ENCODE measurements at regions not wholly inside any gene's neighbourhood (a gene's known extent, or its start where the extent isn't known, plus 50 kb on each side); places are given as distances from the start of the nearest gene placed in this dataset.
A peak's percentile ranks its signal among the peaks of the same experiment; 100 is the strongest.

DNA sequence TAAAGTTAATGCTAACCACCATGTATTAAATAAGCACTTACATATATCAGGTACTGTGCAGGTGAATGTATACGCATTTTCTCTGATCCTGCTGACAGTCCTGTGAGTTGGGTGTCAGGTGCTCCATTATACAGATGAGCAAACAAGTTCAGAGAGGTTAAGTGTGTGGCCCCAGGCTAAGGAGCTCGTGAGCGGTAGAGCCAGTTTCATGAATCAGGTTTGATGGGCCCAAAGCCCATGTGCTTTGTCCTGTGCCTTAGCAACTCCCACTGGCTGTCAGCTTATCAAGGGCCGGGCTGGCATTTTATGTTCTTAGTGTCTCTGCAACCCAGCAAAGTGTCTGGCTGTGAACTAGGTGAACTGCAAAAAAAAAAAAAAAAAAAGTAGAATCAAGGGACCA is 701.2 kb upstream of the TBX3 start:
- Histone ChIP-seq H3K36me3 (ENCODE audit: low read depth) (no peaks in the 10 kb centered on the region), H2AFZ (no peak overlapping the region), H3K4me2 (ENCODE audit: unreplicated experiment) (no peak overlapping the region), H3K9ac (no peak overlapping the region), H4K20me1 (ENCODE audit: insufficient read depth) (no peaks in the 10 kb centered on the region), H3K27ac (no peak overlapping the region), H3K9me2 (ENCODE audit: insufficient read depth) (no peaks in the 10 kb centered on the region), H3K4me1 (ENCODE audit: insufficient read depth) (no peaks in the 10 kb centered on the region), H3K4me3 (no peak overlapping the region), H3K27me3 (replicated peaks; ENCODE audit: insufficient read depth) (no peaks in the 10 kb centered on the region), H3F3A (ENCODE audit: insufficient read depth) (no peaks in the 10 kb centered on the region), H3K9me3 (ENCODE audit: low read depth) (no peaks in the 10 kb centered on the region), H3K79me2 (ENCODE audit: insufficient read depth) (no peaks in the 10 kb centered on the region)
- 97% methylated on average over 4 of the region's 4 CpGs for WGBS, 2 experiments (ENCODE audit: low coverage in 1 of 2, low lambda C conversion rate in 2 of 2, missing lambda C conversion rate in 2 of 2)
- TF ChIP-seq EZH2phosphoT487 (IDR thresholded peaks at IDR 0.05; ENCODE audit: insufficient read depth, low read depth) (no peak), EZH2 (IDR thresholded peaks at IDR 0.05; ENCODE audit: insufficient read depth, poor library complexity, severe bottlenecking) (no peak)
- DNase-seq: no peak
- in situ Hi-C loops (cut with MboI): no loop called here

DNA sequence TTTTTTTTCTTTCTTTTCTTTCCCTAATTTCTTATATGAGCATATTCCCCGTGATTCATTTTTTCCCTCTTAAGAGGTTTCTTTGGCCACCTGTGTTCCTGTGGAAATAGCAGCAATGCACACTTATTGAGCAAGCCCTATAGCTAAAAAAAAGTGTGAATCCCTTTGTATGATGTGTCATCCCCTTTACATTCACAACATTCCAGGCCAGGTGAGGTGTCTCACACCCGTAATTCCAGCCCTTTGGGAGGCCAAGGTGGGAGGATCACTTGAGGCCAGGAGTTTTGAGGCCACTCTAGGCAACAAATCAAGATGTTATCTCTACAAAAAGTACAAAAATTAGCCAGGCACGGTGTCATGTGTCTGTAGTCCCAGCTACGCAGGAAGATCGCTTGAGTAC is 700.4 kb upstream of the TBX3 start:
- no peak for TF ChIP-seq EZH2phosphoT487 (IDR thresholded peaks at IDR 0.05; ENCODE audit: insufficient read depth, low read depth)
- no peak for TF ChIP-seq EZH2 (IDR thresholded peaks at IDR 0.05; ENCODE audit: insufficient read depth, poor library complexity, severe bottlenecking)
- no peak overlapping the region for H3K4me3 ChIP-seq
- no peak overlapping the region for H2AFZ ChIP-seq
- H3K4me1 ChIP-seq (ENCODE audit: insufficient read depth): no peaks in the 10 kb centered on the region
- H3F3A ChIP-seq (ENCODE audit: insufficient read depth): no peaks in the 10 kb centered on the region
- H4K20me1 ChIP-seq (ENCODE audit: insufficient read depth): no peaks in the 10 kb centered on the region
- no peaks in the 10 kb centered on the region for H3K79me2 ChIP-seq (ENCODE audit: insufficient read depth)
- H3K9ac ChIP-seq: no peak overlapping the region
- in situ Hi-C loops (cut with MboI): no loop called here
- H3K27me3 ChIP-seq (replicated peaks; ENCODE audit: insufficient read depth): no peaks in the 10 kb centered on the region
- DNase-seq: no peak
- no peaks in the 10 kb centered on the region for H3K9me2 ChIP-seq (ENCODE audit: insufficient read depth)
- H3K9me3 ChIP-seq (ENCODE audit: low read depth): no peaks in the 10 kb centered on the region
- no peak overlapping the region for H3K27ac ChIP-seq
- H3K4me2 ChIP-seq (ENCODE audit: unreplicated experiment): no peak overlapping the region
- WGBS, 2 experiments (ENCODE audit: low coverage in 1 of 2, low lambda C conversion rate in 2 of 2, missing lambda C conversion rate in 2 of 2): 94% methylated on average over 5 of the region's 5 CpGs
- no peaks in the 10 kb centered on the region for H3K36me3 ChIP-seq (ENCODE audit: low read depth)

DNA sequence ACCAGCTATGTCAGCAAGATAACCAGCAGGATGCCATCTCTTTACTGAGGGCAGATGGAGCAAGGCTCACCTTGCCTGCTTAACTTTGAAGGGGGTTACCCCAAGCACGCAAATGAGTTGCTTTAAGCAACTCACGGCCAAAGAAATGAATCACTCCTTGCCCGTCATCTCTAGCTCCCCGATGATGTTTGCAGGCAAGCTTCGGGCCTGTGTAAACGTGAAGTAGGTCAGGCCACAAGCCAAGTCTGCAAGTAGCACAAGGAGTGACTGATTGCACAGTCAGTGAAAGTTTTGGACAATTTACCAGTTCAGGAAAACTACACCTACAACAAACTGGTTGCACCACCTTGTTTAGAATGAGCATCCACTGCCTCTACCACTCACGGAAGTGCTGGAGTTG is 699.7 kb upstream of the TBX3 start:
- no peaks in the 10 kb centered on the region for H3F3A ChIP-seq (ENCODE audit: insufficient read depth)
- H3K9me2 ChIP-seq (ENCODE audit: insufficient read depth): no peaks in the 10 kb centered on the region
- WGBS, 2 experiments (ENCODE audit: low coverage in 1 of 2, low lambda C conversion rate in 2 of 2, missing lambda C conversion rate in 2 of 2): 34 to 43% methylated on average over 7 of the region's 7 CpGs
- H3K9me3 ChIP-seq (ENCODE audit: low read depth): no peaks in the 10 kb centered on the region
- in situ Hi-C loops (cut with MboI): no loop called here
- no peaks in the 10 kb centered on the region for H3K79me2 ChIP-seq (ENCODE audit: insufficient read depth)
- no peaks in the 10 kb centered on the region for H3K27me3 ChIP-seq (replicated peaks; ENCODE audit: insufficient read depth)
- H3K9ac ChIP-seq: no peak overlapping the region
- H3K4me1 ChIP-seq (ENCODE audit: insufficient read depth): no peaks in the 10 kb centered on the region
- no peak overlapping the region for H2AFZ ChIP-seq
- no peaks in the 10 kb centered on the region for H3K36me3 ChIP-seq (ENCODE audit: low read depth)
- TF ChIP-seq EZH2 (IDR thresholded peaks at IDR 0.05; ENCODE audit: insufficient read depth, poor library complexity, severe bottlenecking) (no peak), EZH2phosphoT487 (IDR thresholded peaks at IDR 0.05; ENCODE audit: insufficient read depth, low read depth) (no peak)
- no peak overlapping the region for H3K27ac ChIP-seq
- H3K4me2 ChIP-seq (ENCODE audit: unreplicated experiment): no peak overlapping the region
- no peaks in the 10 kb centered on the region for H4K20me1 ChIP-seq (ENCODE audit: insufficient read depth)
- peak; percentile 82 for DNase-seq
- H3K4me3 ChIP-seq: no peak overlapping the region

- Histone ChIP-seq H3K79me2 (ENCODE audit: insufficient read depth) (no peaks in the 10 kb centered on the region), H2AFZ (no peak overlapping the region), H3K27ac (no peak overlapping the region), H3K9me3 (ENCODE audit: low read depth) (no peaks in the 10 kb centered on the region), H3K27me3 (replicated peaks; ENCODE audit: insufficient read depth) (no peaks in the 10 kb centered on the region), H3K9ac (no peak overlapping the region), H3K4me1 (ENCODE audit: insufficient read depth) (no peaks in the 10 kb centered on the region), H3K9me2 (ENCODE audit: insufficient read depth) (no peaks in the 10 kb centered on the region), H3K4me3 (no peak overlapping the region), H4K20me1 (ENCODE audit: insufficient read depth) (no peaks in the 10 kb centered on the region), H3K4me2 (ENCODE audit: unreplicated experiment) (no peak overlapping the region), H3F3A (ENCODE audit: insufficient read depth) (no peaks in the 10 kb centered on the region), H3K36me3 (ENCODE audit: low read depth) (no peaks in the 10 kb centered on the region)
- 79 to 84% methylated on average over 5 of the region's 5 CpGs for WGBS, 2 experiments (ENCODE audit: low coverage in 1 of 2, low lambda C conversion rate in 2 of 2, missing lambda C conversion rate in 2 of 2)
- no peak for DNase-seq
- no peak for TF ChIP-seq EZH2phosphoT487 (IDR thresholded peaks at IDR 0.05; ENCODE audit: insufficient read depth, low read depth)
- no peak for TF ChIP-seq EZH2 (IDR thresholded peaks at IDR 0.05; ENCODE audit: insufficient read depth, poor library complexity, severe bottlenecking)
- in situ Hi-C loops (cut with MboI): no loop called here
Measured at GRCh38 chr12:115382681-115383080, 698.7 kb upstream of the TBX3 start.

DNA sequence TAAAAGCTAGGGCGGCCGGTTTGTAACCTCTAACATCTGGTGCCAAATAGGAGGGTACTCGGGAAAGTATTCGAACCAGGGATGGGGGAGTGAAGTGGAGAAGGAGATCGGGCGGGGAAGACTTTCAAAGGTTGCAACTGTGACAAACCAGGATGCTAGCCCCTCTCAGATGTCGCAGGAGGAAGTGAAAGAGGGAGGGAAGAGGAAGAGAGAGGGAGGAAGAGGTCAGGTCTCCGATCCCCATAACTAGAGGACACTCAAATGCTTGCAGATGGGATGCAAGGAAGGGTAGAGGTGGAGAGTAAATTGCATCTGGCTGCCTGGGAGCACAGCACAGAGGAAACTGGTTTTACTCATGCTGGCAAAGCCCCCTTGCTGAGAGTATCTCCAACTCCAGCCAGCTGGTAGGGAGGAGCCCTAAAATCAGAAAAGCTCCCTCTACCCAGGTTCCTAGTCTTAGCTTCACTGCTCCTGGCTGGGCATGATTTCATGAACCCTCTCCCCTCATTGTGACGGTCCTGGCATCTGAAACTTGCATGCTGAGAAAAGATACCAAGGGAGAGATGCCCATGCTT is 696.7 kb upstream of the TBX3 start:
- Histone ChIP-seq H3K9me3 (ENCODE audit: low read depth) (no peaks in the 10 kb centered on the region), H3K4me3 (no peak overlapping the region), H3K4me1 (ENCODE audit: insufficient read depth) (peaks cover under 1% of the 10 kb centered on the region), H3K9ac (no peak overlapping the region), H3K9me2 (ENCODE audit: insufficient read depth) (no peaks in the 10 kb centered on the region), H3K27ac (no peak overlapping the region), H2AFZ (no peak overlapping the region), H3K27me3 (replicated peaks; ENCODE audit: insufficient read depth) (no peaks in the 10 kb centered on the region), H3K79me2 (ENCODE audit: insufficient read depth) (no peaks in the 10 kb centered on the region), H3F3A (ENCODE audit: insufficient read depth) (no peaks in the 10 kb centered on the region), H4K20me1 (ENCODE audit: insufficient read depth) (no peaks in the 10 kb centered on the region), H3K4me2 (ENCODE audit: unreplicated experiment) (no peak overlapping the region), H3K36me3 (ENCODE audit: low read depth) (no peaks in the 10 kb centered on the region)
- no peak for DNase-seq
- 89 to 90% methylated on average over 9 of the region's 9 CpGs for WGBS, 2 experiments (ENCODE audit: low coverage in 1 of 2, low lambda C conversion rate in 2 of 2, missing lambda C conversion rate in 2 of 2)
- in situ Hi-C loops (cut with MboI): no loop called here
- no peak for TF ChIP-seq EZH2phosphoT487 (IDR thresholded peaks at IDR 0.05; ENCODE audit: insufficient read depth, low read depth)

Data from GM23248 (cell line).